H7 (cell line): ENCODE measurements at regions not wholly inside any gene's neighbourhood (a gene's known extent, or its start where the extent isn't known, plus 50 kb on each side); places are given as distances from the start of the nearest gene placed in this dataset.

Experiments
- DNase-seq: peaks from one replicate; pipeline ENCODE4 v3.0.0; 2012
- H3K27me3 ChIP-seq: 2 replicates; pipeline ENCODE4 v1.6.0; 2011; ENCODE audit warnings: mild to moderate bottlenecking, low read length; ENCODE audit not compliant: control insufficient read depth, insufficient read depth
- H3K36me3 ChIP-seq: replicated peaks from 2 replicates; pipeline ENCODE4 v1.5.1; 2011; ENCODE audit warnings: low read length; ENCODE audit not compliant: control insufficient read depth, insufficient read depth
- H3K4me3 ChIP-seq: 2 replicates; pipeline ENCODE4 v1.5.1; 2011; ENCODE audit warnings: low read depth, mild to moderate bottlenecking, control low read depth, low read length, moderate library complexity; ENCODE audit not compliant: insufficient read depth

DNA sequence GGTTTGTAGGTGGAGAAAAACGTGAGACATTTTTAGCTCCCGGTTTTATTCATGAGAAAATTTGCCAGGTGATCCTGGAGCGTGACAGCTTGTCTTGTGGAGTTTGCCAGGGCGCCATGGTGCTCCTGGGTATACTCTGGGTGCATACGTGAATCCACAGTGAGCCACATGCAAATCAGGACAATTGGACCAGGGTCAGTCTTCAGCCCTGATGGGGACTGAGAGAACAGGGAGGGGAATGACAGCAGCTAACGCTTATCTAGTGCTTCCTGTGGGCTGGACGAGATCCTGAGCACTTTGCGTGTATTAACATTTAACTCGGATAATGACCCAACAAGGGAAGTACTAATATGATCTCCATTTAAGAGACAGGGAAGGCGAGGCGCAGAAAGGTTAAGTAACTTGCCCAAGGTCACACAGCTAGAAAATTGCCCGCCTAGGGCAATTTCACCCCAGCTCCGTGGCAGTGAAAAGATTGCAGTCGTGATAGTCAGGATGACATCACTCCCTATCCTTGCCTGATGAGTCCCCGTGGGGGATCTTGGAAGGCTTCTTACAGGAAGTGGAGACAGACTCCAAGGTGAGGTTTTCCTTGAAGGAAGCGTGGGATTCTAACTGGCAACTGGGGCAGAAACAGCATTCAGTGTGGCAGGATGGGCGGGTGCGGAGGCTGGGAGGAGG lies 118.4 kb upstream of the NCOR2 start:
- no peak for DNase-seq
- Histone ChIP-seq H3K27me3 (no peaks in the 10 kb centered on the region), H3K4me3 (no peak overlapping the region), H3K36me3 (no peaks in the 10 kb centered on the region)

DNA sequence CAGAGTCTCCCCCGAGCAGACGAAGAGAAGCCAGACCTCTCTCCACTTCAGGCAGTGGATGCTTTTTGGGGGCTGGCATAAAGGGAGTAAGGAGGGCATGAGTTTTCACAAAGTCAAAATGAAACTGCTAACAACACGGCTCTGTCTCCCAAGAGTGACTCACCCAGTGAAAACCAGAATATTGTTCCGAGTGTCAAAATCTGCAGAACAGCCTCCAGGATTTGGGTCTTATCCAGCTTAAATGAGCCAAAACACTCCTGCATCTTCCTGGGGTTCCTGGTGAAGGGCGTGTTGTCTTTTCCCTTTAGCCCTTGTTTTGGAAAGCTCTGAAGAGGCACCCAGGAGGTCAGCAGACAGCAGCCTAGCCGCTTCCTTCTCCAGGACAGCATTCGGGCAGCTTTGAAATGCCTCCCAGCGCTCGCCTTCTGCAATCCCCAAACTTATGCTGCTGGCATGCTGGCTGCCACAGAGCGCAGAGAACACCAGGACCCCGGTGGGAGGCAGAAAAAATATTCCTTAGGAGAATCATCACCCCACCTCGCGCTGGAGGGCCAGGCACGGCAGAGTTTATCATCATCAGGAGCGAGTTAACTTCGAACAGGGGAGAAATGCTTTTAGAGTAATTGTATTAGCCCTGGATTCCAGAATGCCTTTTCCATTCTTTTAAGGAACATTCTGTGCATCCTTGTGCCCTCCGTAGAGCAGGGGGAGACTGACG lies 117.7 kb upstream of the NCOR2 start:
- no peak for DNase-seq
- H3K4me3 ChIP-seq: no peak overlapping the region
- no peaks in the 10 kb centered on the region for H3K36me3 ChIP-seq

DNA sequence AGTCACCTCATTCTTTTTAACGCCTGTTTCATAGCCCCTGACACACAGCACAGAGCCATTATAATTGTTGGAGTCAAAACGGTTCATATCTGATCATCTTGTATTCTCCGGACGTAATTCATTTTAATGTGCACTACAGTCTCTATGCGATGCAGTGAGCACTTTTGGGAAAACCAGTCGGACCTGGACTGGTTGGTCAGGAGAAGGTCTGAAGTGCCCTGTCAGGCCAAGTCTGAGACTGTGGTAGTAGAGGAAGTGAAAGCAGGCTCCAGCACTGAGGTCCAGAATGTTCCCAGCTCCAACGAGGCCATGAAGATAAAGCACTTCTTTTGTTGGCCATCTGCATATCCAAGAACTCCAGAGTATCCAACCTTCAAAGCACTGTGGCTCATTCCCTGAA lies 117.1 kb upstream of the NCOR2 start:
- Histone ChIP-seq H3K36me3 (no peaks in the 10 kb centered on the region), H3K4me3 (no peak overlapping the region), H3K27me3 (no peaks in the 10 kb centered on the region)
- DNase-seq: no peak

More for the DNA sequence above, 117.7 kb upstream of the NCOR2 start:
- no peaks in the 10 kb centered on the region for H3K27me3 ChIP-seq

DNA sequence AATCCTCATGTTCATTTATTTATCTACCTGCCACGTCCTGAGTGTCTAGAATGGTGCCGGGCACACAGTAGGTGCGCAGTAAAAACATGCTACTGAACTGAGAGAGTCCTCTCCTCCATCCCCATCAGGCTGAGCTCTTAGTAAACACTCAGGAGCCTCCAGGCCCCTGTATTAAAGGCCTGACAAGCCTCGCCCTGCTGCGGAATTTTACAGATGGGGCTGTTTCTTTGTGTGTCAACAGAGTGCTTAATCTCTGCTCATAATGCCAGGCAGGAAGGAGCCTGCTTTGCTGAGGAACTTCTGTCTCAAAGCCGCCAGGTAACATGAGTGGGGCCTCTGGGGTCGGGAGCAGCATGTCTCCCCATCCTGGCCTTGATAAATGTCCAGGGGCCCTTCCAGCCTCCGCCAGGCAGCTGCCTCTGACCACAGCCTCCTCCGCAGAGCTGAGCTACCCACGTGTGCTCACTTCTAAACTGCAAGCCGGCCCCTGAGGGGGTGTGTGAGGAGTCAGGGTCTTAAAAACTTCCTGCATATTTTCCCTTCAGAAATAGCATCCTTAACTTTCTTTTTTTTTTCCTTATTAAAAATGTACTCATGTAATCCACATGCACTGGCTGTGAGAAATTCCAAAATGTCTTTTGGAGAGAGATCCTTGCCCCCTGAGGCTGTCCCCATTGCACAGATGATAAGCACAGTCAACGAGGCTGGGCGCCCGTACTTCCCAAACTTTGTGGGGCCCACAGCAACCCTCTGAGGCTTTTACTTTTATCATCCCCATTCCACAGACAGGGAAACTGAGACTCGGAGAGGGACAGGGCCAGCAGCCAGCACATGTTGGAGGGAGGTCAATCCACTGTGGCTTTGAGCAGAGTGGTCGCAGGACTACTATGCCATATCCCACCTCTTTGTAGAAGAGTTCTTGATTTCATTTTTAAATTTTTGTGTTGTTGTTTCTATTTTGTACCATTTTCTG lies 116.0 kb upstream of the NCOR2 start:
- H3K27me3 ChIP-seq: no peaks in the 10 kb centered on the region
- no peaks in the 10 kb centered on the region for H3K36me3 ChIP-seq
- H3K4me3 ChIP-seq: no peak overlapping the region
- no peak for DNase-seq

DNA sequence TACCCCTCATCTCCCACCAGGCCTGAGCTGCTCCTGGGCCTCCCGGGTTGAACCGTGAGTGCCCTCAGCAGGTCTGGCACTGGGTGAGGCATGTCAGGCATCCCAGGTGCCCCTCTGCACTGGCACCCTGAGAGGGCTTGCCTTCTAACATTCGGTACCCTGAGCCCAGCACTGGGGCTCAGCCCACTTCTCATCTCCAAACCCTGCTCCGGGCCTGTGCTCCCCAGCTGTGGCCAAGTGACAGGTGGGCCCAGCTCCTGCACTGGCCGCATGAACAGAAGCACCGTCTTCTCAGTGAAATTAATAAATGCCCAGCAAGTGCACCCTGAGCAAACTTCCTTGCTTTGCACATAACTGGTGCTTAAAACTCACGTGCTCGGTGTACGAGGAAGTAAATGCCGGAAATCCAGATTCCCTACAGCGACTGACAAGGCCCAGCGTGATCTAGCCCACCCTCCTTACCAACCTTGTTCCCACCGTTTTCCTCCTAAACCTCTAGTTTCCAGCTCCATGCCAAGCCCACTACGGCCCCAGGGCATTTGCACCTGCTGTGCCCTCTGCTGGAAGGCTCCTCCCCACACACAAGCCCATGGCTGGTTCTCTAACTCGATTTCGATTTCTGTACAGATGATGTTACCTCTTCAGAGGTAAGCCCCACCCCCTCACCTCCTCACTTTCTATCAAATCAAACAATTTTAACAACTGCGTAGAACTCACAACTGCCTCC lies 115.2 kb upstream of the NCOR2 start:
- no peaks in the 10 kb centered on the region for H3K27me3 ChIP-seq
- H3K36me3 ChIP-seq: no peaks in the 10 kb centered on the region
- no peak overlapping the region for H3K4me3 ChIP-seq
- DNase-seq: no peak

DNA sequence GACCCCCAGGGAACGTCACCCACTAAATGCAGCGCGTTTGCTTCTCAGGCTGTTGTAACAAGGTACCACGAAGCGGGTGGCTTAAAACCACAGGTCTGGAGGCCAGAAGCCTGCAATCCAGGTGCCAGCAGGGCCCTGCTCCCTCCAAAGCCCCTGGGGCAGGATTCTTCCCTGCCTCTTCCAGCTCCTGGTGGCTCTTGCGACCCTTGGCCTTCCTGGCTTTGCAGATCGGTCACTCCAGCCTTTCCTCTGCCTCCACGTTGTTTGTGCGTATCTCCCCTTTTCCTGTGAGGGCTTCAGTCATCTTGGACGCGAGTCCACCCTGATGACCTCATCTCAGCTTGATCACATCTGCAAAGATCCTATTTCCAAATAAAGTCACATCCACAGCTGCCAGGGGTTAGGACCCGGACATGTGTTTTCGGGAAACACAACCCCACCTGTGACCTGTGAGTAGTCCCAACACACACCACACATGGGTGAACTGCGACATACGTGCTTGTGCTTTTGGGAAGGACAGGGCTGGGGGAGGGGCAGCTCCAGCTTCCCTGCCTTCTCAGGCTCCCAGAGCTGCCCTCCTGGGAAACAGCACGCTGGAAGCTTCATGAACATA lies 114.5 kb upstream of the NCOR2 start:
- Histone ChIP-seq H3K27me3 (no peaks in the 10 kb centered on the region), H3K36me3 (no peaks in the 10 kb centered on the region), H3K4me3 (no peak overlapping the region)
- DNase-seq: no peak

DNA sequence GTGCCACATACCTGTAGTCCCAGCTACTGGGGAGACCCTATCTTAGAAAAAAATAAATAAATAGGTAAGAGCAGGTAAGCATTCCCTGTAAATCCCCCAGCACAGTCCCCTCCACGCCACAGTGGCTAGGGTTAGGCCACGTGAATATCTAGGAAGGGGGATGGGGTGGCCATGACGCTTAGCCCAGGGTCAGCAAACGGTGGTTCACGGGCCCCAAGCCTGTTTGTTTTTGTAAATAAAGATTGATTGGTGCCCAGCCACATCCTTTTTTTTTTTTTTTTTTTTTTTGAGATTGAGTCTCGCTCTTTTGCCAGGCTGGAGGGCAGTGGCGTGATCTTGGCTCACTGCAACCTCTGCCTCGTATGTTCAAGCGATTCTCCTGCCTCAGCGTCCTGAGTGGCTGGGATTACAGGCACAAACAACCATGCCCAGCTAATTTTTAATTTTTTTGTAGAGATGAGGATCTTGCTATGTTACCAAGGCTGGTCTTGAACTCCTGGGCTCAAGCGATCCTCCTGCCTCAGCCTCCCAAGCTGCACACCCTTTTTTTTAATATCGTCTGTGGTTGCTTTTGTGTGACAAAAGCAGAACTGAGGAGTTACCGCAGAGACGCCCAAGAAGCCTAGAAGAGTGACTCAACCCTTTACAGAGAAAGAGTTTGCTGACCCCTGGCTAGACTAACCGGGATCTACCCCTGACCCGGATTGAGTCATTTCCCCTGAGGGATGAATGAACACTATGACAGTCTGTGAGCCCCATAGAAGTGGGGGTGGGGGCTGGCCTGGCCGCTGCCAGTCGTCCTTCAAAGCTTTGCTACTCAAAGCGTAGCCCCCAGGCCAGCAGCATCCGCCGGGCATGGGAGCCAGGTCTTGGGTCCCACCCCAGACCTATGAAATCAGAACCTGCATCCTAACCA lies 113.7 kb upstream of the NCOR2 start:
- peak; percentile 86 for DNase-seq
- Histone ChIP-seq H3K27me3 (no peaks in the 10 kb centered on the region), H3K4me3 (no peak overlapping the region), H3K36me3 (no peaks in the 10 kb centered on the region)

DNA sequence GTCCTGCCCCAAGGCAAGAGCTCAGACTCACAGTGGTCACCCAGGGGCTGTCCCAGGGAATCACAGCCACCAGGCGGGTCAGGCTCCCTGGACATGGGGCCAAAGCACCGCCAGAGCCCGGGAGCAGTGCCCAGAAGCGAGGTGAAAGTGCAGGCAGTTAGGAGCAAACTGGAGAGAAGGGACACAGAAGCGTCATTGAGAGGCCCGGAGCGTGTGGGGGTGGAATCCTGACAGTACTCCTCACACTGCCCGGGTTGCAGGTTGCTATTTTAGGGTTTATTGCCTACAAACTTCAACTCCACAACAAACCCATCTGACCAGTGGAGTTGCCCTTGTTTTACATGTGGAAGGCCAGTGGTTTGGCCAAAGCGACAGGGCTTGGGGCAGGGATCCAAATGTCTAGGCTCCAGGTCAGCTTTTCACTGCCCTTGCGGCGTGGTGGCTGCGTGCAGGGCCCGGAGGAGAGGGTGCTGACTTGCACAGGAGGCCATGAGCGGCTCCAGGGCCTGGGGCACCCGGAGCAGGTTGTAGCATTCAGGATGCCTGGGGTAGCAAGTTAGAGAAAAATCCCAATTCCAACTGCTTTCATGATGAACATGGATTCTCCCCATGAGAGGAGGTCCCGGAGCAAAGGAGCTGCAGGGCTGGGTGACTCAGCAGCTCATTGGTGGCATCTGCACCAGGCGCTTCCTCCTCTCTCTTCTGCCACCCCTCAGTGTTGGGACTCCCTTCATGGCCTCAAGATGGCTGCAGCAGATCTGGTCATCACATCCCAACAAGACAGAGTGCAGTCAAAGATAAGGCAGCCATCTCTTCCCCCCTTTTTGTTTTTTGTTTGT lies 112.3 kb upstream of the NCOR2 start:
- Histone ChIP-seq H3K4me3 (no peak overlapping the region), H3K27me3 (no peaks in the 10 kb centered on the region), H3K36me3 (no peaks in the 10 kb centered on the region)
- DNase-seq: peak; percentile 58

DNA sequence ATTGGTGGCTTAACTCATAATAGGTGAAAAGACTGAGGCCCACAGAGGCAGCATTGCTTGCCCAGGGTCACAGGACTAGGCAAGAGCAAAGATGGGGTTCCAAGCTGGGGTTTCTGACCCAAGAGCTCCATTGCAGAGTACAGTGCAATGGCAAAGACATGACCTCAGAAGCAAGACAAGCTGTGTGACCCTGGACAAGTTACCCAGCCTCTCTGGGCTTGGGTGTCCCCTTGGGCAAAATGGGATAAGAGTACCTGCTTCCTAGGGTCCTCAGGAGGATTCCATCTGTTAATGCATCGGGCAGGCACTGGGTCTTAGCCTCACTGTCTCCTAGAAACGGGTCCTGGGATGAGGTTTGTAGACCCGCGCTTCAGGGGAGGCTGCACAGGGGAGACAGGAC lies 111.6 kb upstream of the NCOR2 start:
- Histone ChIP-seq H3K36me3 (no peaks in the 10 kb centered on the region), H3K27me3 (no peaks in the 10 kb centered on the region), H3K4me3 (no peak overlapping the region)
- DNase-seq: no peak

DNA sequence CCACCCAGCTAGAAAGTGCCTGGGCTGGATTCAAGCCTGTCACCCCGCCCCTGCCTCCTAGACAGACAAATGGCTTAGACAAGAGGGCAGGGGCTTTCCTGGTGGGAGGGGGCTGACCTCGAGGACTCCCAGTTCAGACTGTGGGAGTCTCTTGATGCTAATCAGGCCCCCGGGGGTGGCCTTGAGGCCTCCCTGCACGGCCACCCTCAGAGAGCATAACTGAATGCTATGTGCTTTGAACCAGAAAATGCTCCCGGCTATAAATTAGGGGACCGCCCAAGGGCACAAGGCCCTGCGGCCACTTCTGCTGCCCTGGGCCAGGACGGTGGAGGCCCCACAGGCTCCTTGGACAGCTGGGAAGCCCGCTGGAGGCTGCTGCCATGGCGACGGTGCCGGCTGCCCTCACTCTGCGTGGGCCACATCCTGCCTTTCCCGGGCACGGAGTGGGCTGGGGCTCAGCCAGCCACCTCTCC lies 111.0 kb upstream of the NCOR2 start:
- DNase-seq: no peak
- no peak overlapping the region for H3K4me3 ChIP-seq
- H3K36me3 ChIP-seq: no peaks in the 10 kb centered on the region
- H3K27me3 ChIP-seq: no peaks in the 10 kb centered on the region

DNA sequence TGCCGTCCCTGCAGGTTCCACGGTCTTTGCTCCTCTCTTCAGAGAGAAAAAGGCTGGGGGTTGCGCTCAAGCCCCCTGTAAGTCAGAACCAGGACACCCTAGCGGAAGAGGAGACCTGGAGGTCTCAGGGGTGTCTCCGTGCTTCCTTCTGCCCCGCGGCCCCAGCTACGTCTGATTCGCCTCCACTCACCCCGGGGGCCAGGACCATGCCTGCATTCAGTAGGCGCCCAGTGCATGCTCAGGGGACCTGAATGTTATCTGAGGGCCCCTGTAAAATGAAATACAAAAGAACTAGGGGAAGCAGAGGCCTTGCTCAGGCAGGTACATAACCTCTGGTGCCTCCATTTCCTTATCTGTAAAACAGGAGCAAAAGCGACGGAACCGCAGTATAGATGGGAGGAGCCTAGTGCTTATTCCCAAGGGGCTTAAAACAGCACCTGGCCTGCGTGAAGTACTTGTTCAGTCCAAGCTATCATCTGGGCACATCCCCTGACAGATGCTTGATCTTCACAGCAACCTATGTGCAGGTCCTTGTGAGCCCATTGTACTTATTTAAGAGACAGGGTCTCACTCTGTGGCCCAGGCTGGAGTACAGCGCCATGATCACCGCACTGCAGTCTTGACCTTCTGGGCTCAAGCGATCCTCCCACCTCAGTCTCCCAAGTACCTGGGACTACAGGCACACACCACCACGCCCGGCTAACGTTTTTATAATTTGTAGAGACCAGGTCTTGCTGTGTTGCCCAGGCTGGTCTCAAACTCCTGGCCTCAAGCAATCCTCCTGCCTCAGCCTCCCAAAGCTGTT lies 110.3 kb upstream of the NCOR2 start:
- Histone ChIP-seq H3K27me3 (no peaks in the 10 kb centered on the region), H3K36me3 (no peaks in the 10 kb centered on the region), H3K4me3 (no peak overlapping the region)
- DNase-seq: no peak
